Neutrophil (primary cell): ENCODE measurements at regions not wholly inside any gene's neighbourhood (a gene's known extent, or its start where the extent isn't known, plus 50 kb on each side); places are given as distances from the start of the nearest gene placed in this dataset.

Experiments used
- H3K27ac ChIP-seq: fragments of 200-600 bp; sonication (generic); 2 replicates; pipeline ENCODE4 v1.5.1; 2016; ENCODE audit warnings: mild to moderate bottlenecking, moderate library complexity
- H3K27me3 ChIP-seq: fragments of 200-600 bp; sonication (generic); 2 replicates; pipeline ENCODE4 v1.6.0; 2016; ENCODE audit warnings: mild to moderate bottlenecking
- H3K36me3 ChIP-seq: fragments of 200-600 bp; sonication (generic); 2 replicates; pipeline ENCODE4 v1.5.1; 2017
- H3K4me1 ChIP-seq, 2 experiments: fragments of 200-600 bp in 1 of 2; sonication (generic) in 1 of 2; 1 replicate in 1 of 2; 2 replicates in 1 of 2; pipeline versions ENCODE4 v1.5.1 to v1.6.1; 2013 to 2016; ENCODE audit warnings: low read depth in 1 of 2, low read length in 1 of 2, mild to moderate bottlenecking in 1 of 2, moderate library complexity in 1 of 2; ENCODE audit not compliant: control insufficient read depth in 1 of 2, insufficient read depth in 1 of 2
- H3K4me3 ChIP-seq, 2 experiments: fragments of 200-600 bp in 1 of 2; sonication (generic) in 1 of 2; 1 replicate in 1 of 2; 2 replicates in 1 of 2; pipeline ENCODE4 v1.5.1; 2013 to 2016; ENCODE audit warnings: low read depth in 1 of 2, low read length in 1 of 2, mild to moderate bottlenecking in 1 of 2, moderate library complexity in 1 of 2
- H3K9me3 ChIP-seq: fragments of 200-600 bp; sonication (generic); 2 replicates; pipeline ENCODE4 v1.5.1; 2016
- CTCF ChIP-seq: fragments of 200-600 bp; sonication (generic); IDR thresholded peaks from 2 replicates; pipeline ENCODE4 v1.5.1; 2016; ENCODE audit warnings: antibody characterized with exemption

- no peaks in the 10 kb centered on the region for H3K27me3 ChIP-seq
- no peak overlapping the region for H3K4me3 ChIP-seq
- H3K4me1 ChIP-seq = no peaks in the 10 kb centered on the region
- H3K9me3 ChIP-seq = no peaks in the 10 kb centered on the region
- no peak overlapping the region for H3K27ac ChIP-seq
- TF ChIP-seq CTCF = no peak
- H3K36me3 ChIP-seq = no peaks in the 10 kb centered on the region
Measured at GRCh38 chr5:155895484-155895883, 431.5 kb upstream of the SGCD start.

DNA sequence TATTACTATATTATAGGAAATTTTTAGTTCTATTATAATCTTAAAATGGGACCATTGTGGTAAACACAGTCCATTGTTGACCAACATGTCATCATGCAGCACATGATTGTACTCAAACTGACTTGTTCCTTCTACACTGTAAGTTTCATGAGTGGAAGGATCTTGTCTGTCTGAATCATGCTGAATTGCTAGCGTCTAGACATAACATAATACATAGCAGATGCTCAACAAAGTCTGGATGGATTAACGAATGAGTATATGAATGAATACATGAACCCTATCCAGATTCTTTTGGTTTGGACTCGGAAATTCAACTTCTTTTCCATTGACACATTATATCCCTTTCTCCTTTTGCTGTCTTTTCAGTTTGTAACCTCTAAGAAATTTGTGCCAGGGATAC is 429.2 kb upstream of the SGCD start:
- Histone ChIP-seq H3K9me3 (no peaks in the 10 kb centered on the region), H3K4me3 (no peak overlapping the region), H3K4me1 (no peaks in the 10 kb centered on the region), H3K27ac (no peak overlapping the region), H3K36me3 (no peaks in the 10 kb centered on the region), H3K27me3 (no peaks in the 10 kb centered on the region)
- TF ChIP-seq CTCF = no peak

GRCh38 chr5:155898284-155898683 is 428.7 kb upstream of the SGCD start:
- H3K4me1 ChIP-seq = no peaks in the 10 kb centered on the region
- no peaks in the 10 kb centered on the region for H3K27me3 ChIP-seq
- H3K9me3 ChIP-seq = no peaks in the 10 kb centered on the region
- H3K27ac ChIP-seq = no peak overlapping the region
- H3K36me3 ChIP-seq = no peaks in the 10 kb centered on the region
- no peak for TF ChIP-seq CTCF
- no peak overlapping the region for H3K4me3 ChIP-seq

DNA sequence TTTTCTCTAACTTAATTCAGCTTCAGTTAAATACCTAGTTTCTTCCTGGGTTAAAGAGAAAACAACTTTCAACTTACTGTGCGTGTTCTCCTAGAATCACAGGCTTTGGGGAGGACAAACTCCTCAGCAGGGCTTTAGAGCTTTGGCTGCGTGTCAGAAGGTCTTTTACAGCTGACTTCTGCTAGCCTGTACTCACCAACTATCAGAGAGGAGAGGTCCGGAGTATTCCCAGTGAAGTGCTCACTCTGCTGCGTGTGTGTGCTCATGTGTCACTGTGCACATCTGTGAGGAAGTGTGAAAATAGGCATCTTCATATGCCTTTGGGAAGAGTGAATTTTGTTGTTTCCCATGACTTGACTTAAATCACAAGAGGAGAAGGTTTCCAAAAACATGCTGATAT is 423.2 kb upstream of the SGCD start:
- TF ChIP-seq CTCF = no peak
- Histone ChIP-seq H3K4me1 (no peaks in the 10 kb centered on the region), H3K9me3 (no peaks in the 10 kb centered on the region), H3K27me3 (no peaks in the 10 kb centered on the region), H3K27ac (no peak overlapping the region), H3K4me3 (no peak overlapping the region), H3K36me3 (no peaks in the 10 kb centered on the region)

DNA sequence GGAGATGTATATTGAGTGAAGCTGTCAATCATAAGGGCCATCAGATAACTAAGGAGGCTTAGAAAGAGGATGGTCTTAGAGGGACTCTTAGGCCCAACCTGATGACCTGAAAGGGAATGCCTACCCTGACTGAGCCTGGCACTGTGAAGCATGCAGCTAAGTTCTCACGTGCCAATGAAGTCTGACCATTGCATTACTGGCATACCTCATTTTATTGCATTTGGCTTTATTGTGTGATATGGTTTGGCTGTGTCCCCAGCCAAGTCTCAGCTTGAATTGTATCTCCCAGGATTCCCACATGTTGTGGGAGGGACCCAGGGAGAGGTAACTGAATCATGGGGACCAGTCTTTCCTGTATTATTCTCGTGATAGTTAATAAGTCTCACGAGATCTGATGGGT is 421.6 kb upstream of the SGCD start:
- Histone ChIP-seq H3K4me1 (no peaks in the 10 kb centered on the region), H3K27me3 (no peaks in the 10 kb centered on the region), H3K27ac (no peak overlapping the region), H3K36me3 (no peaks in the 10 kb centered on the region), H3K4me3 (no peak overlapping the region), H3K9me3 (no peaks in the 10 kb centered on the region)
- TF ChIP-seq CTCF = no peak

GRCh38 chr5:155906046-155906445 is 420.9 kb upstream of the SGCD start:
- H3K4me1 ChIP-seq = no peaks in the 10 kb centered on the region
- TF ChIP-seq CTCF = no peak
- H3K36me3 ChIP-seq = no peaks in the 10 kb centered on the region
- no peak overlapping the region for H3K4me3 ChIP-seq
- H3K27me3 ChIP-seq = no peaks in the 10 kb centered on the region
- no peak overlapping the region for H3K27ac ChIP-seq
- H3K9me3 ChIP-seq = no peaks in the 10 kb centered on the region
